ENCODE measurements at regions not wholly inside any gene's neighbourhood (a gene's known extent, or its start where the extent isn't known, plus 50 kb on each side); places are given as distances from the start of the nearest gene placed in this dataset.
"Not testable (repeated sequence)": the region's sequence is repeated elsewhere in the genome, so short reads cannot be mapped to it uniquely, and the experiment has no call there.

- DNase-seq (ENCODE audit: low read depth), result not testable (repeated sequence)
These were observed 75.7 kb downstream of the QDPR start for GRCh38 chr4:17436047-17436749.

- DNase-seq (ENCODE audit: low read depth), result no peak
These were observed 78.1 kb downstream of the QDPR start for GRCh38 chr4:17433827-17434226.

GRCh38 chr4:17427991-17428390, 83.9 kb downstream of the QDPR start:
- no peak for DNase-seq (ENCODE audit: low read depth)

GRCh38 chr4:17426222-17426621, 85.7 kb downstream of the QDPR start:
- DNase-seq (ENCODE audit: low read depth), result no peak

GRCh38 chr4:17418010-17418409, 93.9 kb downstream of the QDPR start:
- no peak for DNase-seq (ENCODE audit: low read depth)

- no peak for DNase-seq (ENCODE audit: low read depth)
These were observed 97.5 kb downstream of the QDPR start for GRCh38 chr4:17414392-17414791.

- no peak for DNase-seq (ENCODE audit: low read depth)
These were observed 111.2 kb downstream of the QDPR start for GRCh38 chr4:17400686-17401085.

GRCh38 chr4:17398805-17399204, 113.1 kb downstream of the QDPR start:
- DNase-seq (ENCODE audit: low read depth), result no peak

- DNase-seq (ENCODE audit: low read depth), result no peak
These were observed 113.9 kb downstream of the QDPR start for GRCh38 chr4:17398035-17398434.

- DNase-seq (ENCODE audit: low read depth), result no peak
These were observed 114.3 kb downstream of the QDPR start for GRCh38 chr4:17397611-17398010.

- DNase-seq (ENCODE audit: low read depth), result peak; percentile 76
These were observed 126.5 kb downstream of the QDPR start for GRCh38 chr4:17385403-17385802.

- DNase-seq (ENCODE audit: low read depth), result no peak
These were observed 131.5 kb downstream of the QDPR start for GRCh38 chr4:17380347-17380746.

- no peak for DNase-seq (ENCODE audit: low read depth)
These were observed 135.7 kb downstream of the QDPR start for GRCh38 chr4:17376205-17376604.

- no peak for DNase-seq (ENCODE audit: low read depth)
These were observed 138.2 kb downstream of the QDPR start for GRCh38 chr4:17373666-17374065.

- no peak for DNase-seq (ENCODE audit: low read depth)
These were observed 141.1 kb downstream of the QDPR start for GRCh38 chr4:17370818-17371217.

- DNase-seq (ENCODE audit: low read depth), result no peak
These were observed 143.5 kb downstream of the QDPR start for GRCh38 chr4:17368408-17368807.

- DNase-seq (ENCODE audit: low read depth), result peak; percentile 4
These were observed 144.7 kb downstream of the QDPR start for GRCh38 chr4:17367201-17367600.

- DNase-seq (ENCODE audit: low read depth), result no peak
These were observed 145.4 kb downstream of the QDPR start for GRCh38 chr4:17366496-17366895.

- no peak for DNase-seq (ENCODE audit: low read depth)
These were observed 149.5 kb downstream of the QDPR start for GRCh38 chr4:17362430-17362829.

- no peak for DNase-seq (ENCODE audit: low read depth)
These were observed 153.6 kb downstream of the QDPR start for GRCh38 chr4:17358241-17358640.

- no peak for DNase-seq (ENCODE audit: low read depth)
These were observed 155.0 kb downstream of the QDPR start for GRCh38 chr4:17356926-17357325.

- DNase-seq (ENCODE audit: low read depth), result no peak
These were observed 159.5 kb downstream of the QDPR start for GRCh38 chr4:17352357-17352756.

- peak; percentile 29 for DNase-seq (ENCODE audit: low read depth)
These were observed 164.4 kb downstream of the QDPR start for GRCh38 chr4:17347445-17347844.

GRCh38 chr4:17339376-17339775, 172.5 kb downstream of the QDPR start:
- DNase-seq (ENCODE audit: low read depth), result no peak

Data from RPMI7951 (cell line).